Hindlimb muscle (tissue), 1 donor: ENCODE measurements at regions not wholly inside any gene's neighbourhood (a gene's known extent, or its start where the extent isn't known, plus 50 kb on each side); places are given as distances from the start of the nearest gene placed in this dataset.

Experiments used
- DNase-seq: peaks from one replicate; pipeline ENCODE4 v3.0.0-alpha.2; 2013

DNA sequence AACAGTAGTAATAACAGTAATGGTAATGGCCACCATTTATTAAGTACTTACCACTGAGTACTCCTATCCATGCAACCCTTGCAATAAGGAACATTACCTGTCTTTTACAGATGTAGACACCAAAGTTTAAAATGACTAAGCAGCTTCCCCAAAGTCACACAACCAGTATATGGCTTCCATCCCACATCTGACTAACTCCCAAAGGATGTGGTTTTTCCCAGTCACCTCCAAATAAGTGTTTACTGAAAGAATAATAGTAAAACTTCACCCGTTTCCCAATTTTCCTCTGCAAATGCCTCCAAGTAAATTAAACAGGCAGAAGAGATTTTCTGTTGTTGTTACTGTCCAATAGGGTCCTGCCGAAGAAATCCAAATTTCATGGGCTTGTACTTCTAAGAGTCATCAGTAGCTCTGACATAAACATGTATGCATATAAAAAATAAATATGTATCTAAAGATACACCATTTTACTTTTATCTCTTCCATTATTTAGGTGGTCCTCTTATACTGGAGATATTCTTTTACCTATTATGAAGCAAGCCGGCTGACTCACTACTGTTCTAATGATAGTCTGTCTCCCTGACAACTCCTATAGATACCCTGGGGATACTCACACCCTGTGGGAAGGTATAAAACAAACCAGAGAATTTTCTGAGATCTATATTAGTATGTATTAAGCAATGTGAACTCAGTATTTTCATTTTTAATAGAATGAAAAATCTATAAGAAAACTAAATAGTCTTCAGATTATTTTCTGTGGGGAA lies 77.9 kb upstream of the ID4 start:
- no peak for DNase-seq

DNA sequence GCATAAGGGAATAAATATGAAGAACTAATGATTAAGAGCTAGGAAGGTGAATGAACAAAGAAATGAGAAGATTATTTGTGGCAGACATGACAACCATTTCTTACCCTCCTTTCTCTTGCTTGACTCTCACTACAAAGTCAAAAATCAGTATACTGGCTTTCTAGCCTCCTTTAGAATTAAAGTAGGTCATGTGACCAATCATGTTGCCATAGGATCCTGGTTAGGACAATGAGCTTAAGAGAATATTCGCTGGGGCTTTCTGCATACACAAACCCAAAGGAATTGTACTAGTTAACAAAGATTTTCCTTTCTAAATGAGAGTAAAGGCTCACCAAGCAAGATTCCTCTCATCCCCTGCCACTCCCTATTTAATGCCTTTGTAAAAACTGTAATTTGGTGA lies 76.0 kb upstream of the ID4 start:
- DNase-seq = no peak

- DNase-seq = no peak
These were observed 65.3 kb upstream of the ID4 start for GRCh38 chr6:19771753-19772336.

DNA sequence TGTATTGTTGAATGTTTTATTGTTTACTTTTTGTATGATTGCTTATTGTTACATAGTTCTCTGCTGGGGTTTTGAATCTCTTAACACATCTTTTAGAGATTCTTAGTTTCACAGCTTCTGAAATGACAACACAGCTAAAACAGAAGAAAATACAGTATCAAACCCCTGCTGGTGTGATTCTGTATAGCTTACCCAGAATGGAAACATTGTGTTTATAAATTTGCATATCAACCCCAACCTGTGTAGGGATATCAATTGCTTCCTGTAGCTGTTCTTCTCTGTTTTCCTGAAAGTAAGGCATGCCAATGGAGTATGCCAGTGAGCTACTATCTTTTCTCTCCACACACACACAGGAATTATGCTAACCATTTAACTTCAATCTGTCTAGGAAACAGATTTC lies 64.3 kb upstream of the ID4 start:
- no peak for DNase-seq

DNA sequence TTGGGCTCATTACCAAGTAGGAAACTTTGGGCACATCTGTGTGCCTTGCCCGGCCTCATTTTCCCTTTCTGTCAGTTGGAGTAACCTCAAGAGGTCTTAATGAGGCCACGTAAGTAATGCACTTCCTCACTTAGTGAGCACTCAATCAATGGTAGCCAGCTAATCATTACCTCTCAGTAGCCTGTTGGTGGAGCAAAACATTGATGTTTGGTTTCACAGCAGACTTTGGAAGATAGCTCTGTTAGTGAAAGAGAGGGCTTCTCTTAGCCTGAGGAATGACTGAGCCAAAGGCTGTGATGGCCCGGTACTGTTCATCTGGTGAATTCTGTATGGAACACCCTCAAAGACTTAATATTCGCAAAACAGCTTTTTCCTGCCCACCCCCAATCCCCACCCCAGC lies 55.9 kb upstream of the ID4 start:
- no peak for DNase-seq

- no peak for DNase-seq
These were observed 54.6 kb upstream of the ID4 start for GRCh38 chr6:19782588-19782987.
